ENCODE measurements at regions not wholly inside any gene's neighbourhood (a gene's known extent, or its start where the extent isn't known, plus 50 kb on each side); places are given as distances from the start of the nearest gene placed in this dataset.

DNA sequence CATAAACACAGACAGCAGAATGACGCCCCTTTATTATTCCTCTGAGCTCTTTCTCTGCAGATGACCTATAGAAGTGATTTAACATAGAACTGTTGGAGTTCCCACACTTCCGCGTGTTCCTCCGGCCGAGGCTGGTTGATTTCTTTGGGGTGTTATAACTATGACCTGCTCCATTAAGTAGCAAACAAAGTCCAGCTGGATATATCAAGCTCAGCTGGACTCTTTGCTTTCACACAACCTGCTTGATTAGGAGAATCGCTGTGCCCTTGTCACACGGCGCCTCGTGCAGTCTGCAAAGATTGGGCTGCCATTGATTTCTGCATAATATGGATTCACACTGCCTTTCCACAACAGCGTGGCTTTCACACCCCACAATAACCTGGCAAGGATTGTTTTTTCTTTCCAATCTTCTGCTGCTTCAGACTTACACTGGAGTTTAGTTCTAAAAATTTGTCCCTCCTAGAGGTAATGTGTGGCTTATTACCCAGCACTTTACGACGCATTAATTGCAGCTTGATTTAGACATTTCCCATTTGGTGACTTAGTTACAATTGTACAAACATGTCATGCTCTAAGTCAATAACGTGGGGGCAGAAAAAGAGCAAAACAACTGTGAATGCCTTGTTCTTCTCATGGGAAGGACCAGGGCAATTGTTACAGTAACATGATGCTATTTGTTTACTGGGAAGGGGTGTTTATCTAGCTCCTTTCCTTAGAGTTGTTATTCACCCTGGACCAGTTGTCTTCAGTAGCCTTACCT is 485.7 kb downstream of the TXNL1 start:
- ChIA-PET CTCF (no interaction called here), POLR2A (no interaction called here)
- no peak overlapping the region for H3K27ac Mint-ChIP-seq
- peaks cover 5% of the 10 kb centered on the region for H3K9me3 Mint-ChIP-seq
- no peaks in the 10 kb centered on the region for H3K4me1 Mint-ChIP-seq
- H3K36me3 Mint-ChIP-seq (ENCODE audit: low read depth), result no peaks in the 10 kb centered on the region
- H3K4me3 Mint-ChIP-seq, result no peak overlapping the region
- H3K27me3 Mint-ChIP-seq, result no peaks in the 10 kb centered on the region
- no peak for DNase-seq

DNA sequence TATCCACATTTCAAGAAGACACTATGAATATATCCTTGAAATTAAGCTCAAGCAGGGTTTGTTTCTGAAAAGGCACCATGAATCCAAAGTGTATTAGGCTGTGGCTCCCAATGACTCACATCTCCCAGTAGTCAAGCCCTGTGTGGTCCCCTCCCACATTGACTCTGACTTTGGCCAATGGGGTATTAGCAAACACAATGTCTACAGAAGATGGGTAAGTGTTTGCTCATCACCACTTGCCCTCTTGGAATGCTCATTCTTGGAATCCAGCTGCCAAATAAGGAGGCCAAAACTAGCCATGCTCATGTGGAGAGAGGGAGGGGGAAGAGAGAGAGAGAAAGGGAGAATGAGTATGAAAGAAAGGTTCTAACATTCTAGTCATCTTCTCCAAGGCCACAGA is 490.0 kb downstream of the TXNL1 start:
- H3K9me3 Mint-ChIP-seq, result peaks cover 6% of the 10 kb centered on the region
- H3K27me3 Mint-ChIP-seq, result no peaks in the 10 kb centered on the region
- DNase-seq, result no peak
- ChIA-PET POLR2A (no interaction called here), CTCF (no interaction called here)
- no peaks in the 10 kb centered on the region for H3K4me1 Mint-ChIP-seq
- H3K36me3 Mint-ChIP-seq (ENCODE audit: low read depth), result no peaks in the 10 kb centered on the region
- H3K27ac Mint-ChIP-seq, result no peak overlapping the region
- no peak overlapping the region for H3K4me3 Mint-ChIP-seq

GRCh38 chr18:56146565-56146964 is 491.8 kb downstream of the TXNL1 start:
- Mint-ChIP-seq H3K9me3 (peaks cover 3% of the 10 kb centered on the region), H3K27me3 (no peaks in the 10 kb centered on the region), H3K36me3 (ENCODE audit: low read depth) (no peaks in the 10 kb centered on the region), H3K4me1 (no peaks in the 10 kb centered on the region), H3K4me3 (no peak overlapping the region), H3K27ac (no peak overlapping the region)
- POLR2A ChIA-PET, result no interaction called here
- no peak for DNase-seq
- CTCF ChIA-PET, result no interaction called here

GRCh38 chr18:56142001-56142400 is 496.4 kb downstream of the TXNL1 start:
- Mint-ChIP-seq H3K27me3 (no peaks in the 10 kb centered on the region), H3K4me1 (no peaks in the 10 kb centered on the region), H3K36me3 (ENCODE audit: low read depth) (no peaks in the 10 kb centered on the region), H3K9me3 (peaks cover 3% of the 10 kb centered on the region), H3K4me3 (no peak overlapping the region), H3K27ac (no peak overlapping the region)
- no peak for DNase-seq
- ChIA-PET CTCF (no interaction called here), POLR2A (no interaction called here)

DNA sequence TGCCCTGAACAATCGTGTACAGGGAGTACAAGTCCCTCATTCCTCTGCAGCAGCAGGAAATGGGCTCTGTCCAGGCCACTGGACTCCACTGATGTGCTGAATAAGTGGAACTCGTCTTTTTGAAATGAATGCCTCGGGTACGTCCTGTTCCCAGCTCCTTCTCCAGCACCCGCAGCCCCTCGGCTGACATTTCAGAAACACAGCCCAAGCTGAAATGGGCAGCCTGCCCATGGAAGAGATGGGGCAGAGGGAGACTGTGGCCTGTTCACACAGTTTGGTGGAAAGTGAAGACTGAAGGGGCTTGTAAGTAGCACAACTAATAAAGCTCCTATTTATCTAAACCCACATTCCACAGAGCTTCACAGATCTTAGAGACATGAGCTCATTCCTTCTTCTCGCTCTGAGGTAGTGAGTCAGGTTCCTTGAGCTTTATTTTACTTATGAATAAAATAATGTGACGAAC is 498.6 kb downstream of the TXNL1 start:
- ChIA-PET POLR2A (no interaction called here), CTCF (interaction anchor here (0.7 kb wide), 1 partner anchor 23 kb away, joined by 3 read pairs; no protein-coding TSS in a partner anchor)
- H3K36me3 Mint-ChIP-seq (ENCODE audit: low read depth), result no peaks in the 10 kb centered on the region

GRCh38 chr18:56139372-56139771 is 499.0 kb downstream of the TXNL1 start:
- Mint-ChIP-seq H3K27ac (no peak overlapping the region), H3K9me3 (no peaks in the 10 kb centered on the region), H3K36me3 (ENCODE audit: low read depth) (no peaks in the 10 kb centered on the region), H3K27me3 (no peaks in the 10 kb centered on the region), H3K4me1 (no peaks in the 10 kb centered on the region), H3K4me3 (no peak overlapping the region)
- ChIA-PET CTCF (interaction anchor here (0.7 kb wide), 1 partner anchor 22 kb away, joined by 3 read pairs; no protein-coding TSS in a partner anchor), POLR2A (no interaction called here)
- DNase-seq, result no peak

More for the DNA sequence above, 498.6 kb downstream of the TXNL1 start:
- H3K4me1 Mint-ChIP-seq, result no peaks in the 10 kb centered on the region
- DNase-seq, result no peak
- no peak overlapping the region for H3K27ac Mint-ChIP-seq
- no peak overlapping the region for H3K4me3 Mint-ChIP-seq
- H3K9me3 Mint-ChIP-seq, result peaks cover 2% of the 10 kb centered on the region
- no peaks in the 10 kb centered on the region for H3K27me3 Mint-ChIP-seq

- no peaks in the 10 kb centered on the region for H3K9me3 Mint-ChIP-seq
- DNase-seq, result no peak
- no peak overlapping the region for H3K27ac Mint-ChIP-seq
- H3K4me3 Mint-ChIP-seq, result no peak overlapping the region
- CTCF ChIA-PET, result no interaction called here
- no peaks in the 10 kb centered on the region for H3K27me3 Mint-ChIP-seq
- POLR2A ChIA-PET, result no interaction called here
- no peaks in the 10 kb centered on the region for H3K4me1 Mint-ChIP-seq
- H3K36me3 Mint-ChIP-seq (ENCODE audit: low read depth), result no peaks in the 10 kb centered on the region
Measured at GRCh38 chr18:56136105-56136504, 502.3 kb downstream of the TXNL1 start.

- no peaks in the 10 kb centered on the region for H3K27me3 Mint-ChIP-seq
- no peaks in the 10 kb centered on the region for H3K9me3 Mint-ChIP-seq
- no peaks in the 10 kb centered on the region for H3K36me3 Mint-ChIP-seq (ENCODE audit: low read depth)
- H3K27ac Mint-ChIP-seq, result no peak overlapping the region
- ChIA-PET CTCF (no interaction called here), POLR2A (no interaction called here)
- no peak overlapping the region for H3K4me3 Mint-ChIP-seq
- no peaks in the 10 kb centered on the region for H3K4me1 Mint-ChIP-seq
- no peak for DNase-seq
Measured at GRCh38 chr18:56130481-56130880, 507.9 kb downstream of the TXNL1 start.

- Mint-ChIP-seq H3K27ac (no peak overlapping the region), H3K36me3 (ENCODE audit: low read depth) (no peaks in the 10 kb centered on the region), H3K4me3 (no peak overlapping the region), H3K27me3 (no peaks in the 10 kb centered on the region), H3K9me3 (no peaks in the 10 kb centered on the region), H3K4me1 (no peaks in the 10 kb centered on the region)
- DNase-seq, result no peak
- ChIA-PET POLR2A (no interaction called here), CTCF (no interaction called here)
Measured at GRCh38 chr18:56128153-56128791, 510.1 kb downstream of the TXNL1 start.

- H3K4me3 Mint-ChIP-seq, result no peak overlapping the region
- ChIA-PET POLR2A (no interaction called here), CTCF (no interaction called here)
- H3K4me1 Mint-ChIP-seq, result no peaks in the 10 kb centered on the region
- no peaks in the 10 kb centered on the region for H3K27me3 Mint-ChIP-seq
- DNase-seq, result no peak
- H3K27ac Mint-ChIP-seq, result no peak overlapping the region
- no peaks in the 10 kb centered on the region for H3K9me3 Mint-ChIP-seq
- H3K36me3 Mint-ChIP-seq (ENCODE audit: low read depth), result no peaks in the 10 kb centered on the region
Measured at GRCh38 chr18:56127322-56128099, 510.9 kb downstream of the TXNL1 start.

- Mint-ChIP-seq H3K4me1 (no peaks in the 10 kb centered on the region), H3K27me3 (no peaks in the 10 kb centered on the region), H3K36me3 (ENCODE audit: low read depth) (no peaks in the 10 kb centered on the region), H3K4me3 (no peak overlapping the region), H3K9me3 (no peaks in the 10 kb centered on the region), H3K27ac (no peak overlapping the region)
- POLR2A ChIA-PET, result no interaction called here
- no peak for DNase-seq
- CTCF ChIA-PET, result no interaction called here
Measured at GRCh38 chr18:56124186-56124585, 514.2 kb downstream of the TXNL1 start.

DNA sequence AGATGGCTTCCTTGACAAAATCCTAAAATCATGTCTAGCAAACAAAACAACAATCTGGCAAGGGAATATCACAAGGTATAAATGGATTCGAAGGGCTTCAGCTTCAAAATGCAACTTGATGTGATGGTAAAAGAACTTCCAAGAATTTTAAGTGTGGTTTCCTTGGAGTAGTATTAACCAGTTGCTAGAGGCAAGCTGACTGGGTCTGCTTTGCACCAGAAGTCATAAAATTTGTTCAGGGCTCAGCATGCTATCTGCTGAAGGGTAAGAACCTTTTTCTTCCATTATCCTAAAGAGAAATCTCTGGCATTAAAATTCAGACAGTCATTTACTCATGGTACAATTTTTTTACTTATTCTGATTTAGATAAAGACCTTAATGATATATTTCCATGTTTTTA is 516.7 kb downstream of the TXNL1 start:
- no peaks in the 10 kb centered on the region for H3K4me1 Mint-ChIP-seq
- ChIA-PET CTCF (no interaction called here), POLR2A (no interaction called here)
- no peak overlapping the region for H3K27ac Mint-ChIP-seq
- no peak for DNase-seq
- H3K9me3 Mint-ChIP-seq, result no peaks in the 10 kb centered on the region
- no peaks in the 10 kb centered on the region for H3K27me3 Mint-ChIP-seq
- H3K4me3 Mint-ChIP-seq, result no peak overlapping the region
- no peaks in the 10 kb centered on the region for H3K36me3 Mint-ChIP-seq (ENCODE audit: low read depth)

DNA sequence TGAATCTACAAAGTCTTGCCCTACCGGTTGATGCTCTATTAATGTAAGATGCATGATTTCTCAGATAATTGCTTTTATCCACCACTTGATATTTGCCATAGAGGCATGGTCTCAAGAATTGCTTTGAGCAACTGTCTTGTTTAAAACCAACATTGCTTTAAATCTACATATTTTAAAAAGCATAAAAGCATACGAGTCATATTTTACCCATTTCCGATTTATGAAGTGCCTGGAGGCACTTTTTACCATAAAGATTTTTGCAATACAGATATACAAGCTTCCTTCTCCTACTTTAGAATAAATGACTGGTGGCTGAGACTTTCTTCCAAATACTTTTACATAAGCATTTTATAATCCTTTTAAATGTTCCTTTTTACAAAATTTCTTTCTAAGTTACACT is 517.6 kb downstream of the TXNL1 start:
- no peak for DNase-seq
- no peaks in the 10 kb centered on the region for H3K27me3 Mint-ChIP-seq
- CTCF ChIA-PET, result no interaction called here
- no peaks in the 10 kb centered on the region for H3K4me1 Mint-ChIP-seq
- POLR2A ChIA-PET, result interaction anchor here (0.6 kb wide), 1 partner anchor 64 kb away, joined by 3 read pairs; no protein-coding TSS in a partner anchor
- no peak overlapping the region for H3K27ac Mint-ChIP-seq
- no peaks in the 10 kb centered on the region for H3K36me3 Mint-ChIP-seq (ENCODE audit: low read depth)
- no peaks in the 10 kb centered on the region for H3K9me3 Mint-ChIP-seq
- H3K4me3 Mint-ChIP-seq, result no peak overlapping the region
